ENCODE measurements at regions not wholly inside any gene's neighbourhood (a gene's known extent, or its start where the extent isn't known, plus 50 kb on each side); places are given as distances from the start of the nearest gene placed in this dataset.
"Not testable (repeated sequence)": the region's sequence is repeated elsewhere in the genome, so short reads cannot be mapped to it uniquely, and the experiment has no call there.

- Histone ChIP-seq H3K36me3 (ENCODE audit: control insufficient read depth, insufficient read depth, low read length) (no peaks in the 10 kb centered on the region), H3K27me3 (ENCODE audit: control insufficient read depth, insufficient read depth, low read length) (no peaks in the 10 kb centered on the region), H3K27ac (ENCODE audit: low read length) (no peak overlapping the region), H3K4me3 (ENCODE audit: low read length) (no peak overlapping the region), H3K9me3 (ENCODE audit: control insufficient read depth, low read depth, low read length) (no peaks in the 10 kb centered on the region), H3K4me1 (ENCODE audit: control insufficient read depth, insufficient read depth, low read length) (no peaks in the 10 kb centered on the region)
- WGBS (ENCODE audit: insufficient coverage, low lambda C conversion rate), result 88% methylated on average over 2 of the region's 3 CpGs
- DNase-seq, result peak; percentile 15 to 24
Measured at GRCh38 chr7:91784469-91784868, 96.0 kb downstream of the MTERF1 start.

- no CpG with 5 or more reads among the region's 2 CpGs for WGBS (ENCODE audit: insufficient coverage, low lambda C conversion rate)
- no peak overlapping the region for H3K4me3 ChIP-seq (ENCODE audit: low read length)
- no peak overlapping the region for H3K27ac ChIP-seq (ENCODE audit: low read length)
- no peaks in the 10 kb centered on the region for H3K4me1 ChIP-seq (ENCODE audit: control insufficient read depth, insufficient read depth, low read length)
- no peak for DNase-seq
- H3K27me3 ChIP-seq (ENCODE audit: control insufficient read depth, insufficient read depth, low read length), result no peaks in the 10 kb centered on the region
- H3K9me3 ChIP-seq (ENCODE audit: control insufficient read depth, low read depth, low read length), result peaks cover 3% of the 10 kb centered on the region
- no peaks in the 10 kb centered on the region for H3K36me3 ChIP-seq (ENCODE audit: control insufficient read depth, insufficient read depth, low read length)
Measured at GRCh38 chr7:91787931-91788330, 92.6 kb downstream of the MTERF1 start.

GRCh38 chr7:91789086-91789485 is 91.4 kb downstream of the MTERF1 start:
- Histone ChIP-seq H3K9me3 (ENCODE audit: control insufficient read depth, low read depth, low read length) (peaks cover 3% of the 10 kb centered on the region), H3K27me3 (ENCODE audit: control insufficient read depth, insufficient read depth, low read length) (no peaks in the 10 kb centered on the region), H3K4me1 (ENCODE audit: control insufficient read depth, insufficient read depth, low read length) (no peaks in the 10 kb centered on the region), H3K27ac (ENCODE audit: low read length) (no peak overlapping the region), H3K36me3 (ENCODE audit: control insufficient read depth, insufficient read depth, low read length) (no peaks in the 10 kb centered on the region), H3K4me3 (ENCODE audit: low read length) (no peak overlapping the region)
- no peak for DNase-seq
- WGBS (ENCODE audit: insufficient coverage, low lambda C conversion rate), result 100% methylated on average over 1 of the region's 2 CpGs

- no peaks in the 10 kb centered on the region for H3K4me1 ChIP-seq (ENCODE audit: control insufficient read depth, insufficient read depth, low read length)
- no peaks in the 10 kb centered on the region for H3K36me3 ChIP-seq (ENCODE audit: control insufficient read depth, insufficient read depth, low read length)
- peaks cover 3% of the 10 kb centered on the region for H3K9me3 ChIP-seq (ENCODE audit: control insufficient read depth, low read depth, low read length)
- H3K4me3 ChIP-seq (ENCODE audit: low read length), result no peak overlapping the region
- no peaks in the 10 kb centered on the region for H3K27me3 ChIP-seq (ENCODE audit: control insufficient read depth, insufficient read depth, low read length)
- 38% methylated on average over 1 of the region's 1 CpG for WGBS (ENCODE audit: insufficient coverage, low lambda C conversion rate)
- DNase-seq, result no peak
- no peak overlapping the region for H3K27ac ChIP-seq (ENCODE audit: low read length)
Measured at GRCh38 chr7:91789558-91789957, 90.9 kb downstream of the MTERF1 start.

GRCh38 chr7:91790646-91791045 is 89.9 kb downstream of the MTERF1 start:
- not testable (repeated sequence) for H3K27me3 ChIP-seq (ENCODE audit: control insufficient read depth, insufficient read depth, low read length); H3K4me1 ChIP-seq (ENCODE audit: control insufficient read depth, insufficient read depth, low read length); H3K27ac ChIP-seq (ENCODE audit: low read length); H3K4me3 ChIP-seq (ENCODE audit: low read length); DNase-seq; H3K9me3 ChIP-seq (ENCODE audit: control insufficient read depth, low read depth, low read length); H3K36me3 ChIP-seq (ENCODE audit: control insufficient read depth, insufficient read depth, low read length)
- WGBS (ENCODE audit: insufficient coverage, low lambda C conversion rate), result no CpG with 5 or more reads among the region's 10 CpGs

- no peaks in the 10 kb centered on the region for H3K36me3 ChIP-seq (ENCODE audit: control insufficient read depth, insufficient read depth, low read length)
- H3K9me3 ChIP-seq (ENCODE audit: control insufficient read depth, low read depth, low read length), result no peaks in the 10 kb centered on the region
- no peaks in the 10 kb centered on the region for H3K4me1 ChIP-seq (ENCODE audit: control insufficient read depth, insufficient read depth, low read length)
- H3K4me3 ChIP-seq (ENCODE audit: low read length), result no peak overlapping the region
- DNase-seq, result no peak
- H3K27me3 ChIP-seq (ENCODE audit: control insufficient read depth, insufficient read depth, low read length), result no peaks in the 10 kb centered on the region
- WGBS (ENCODE audit: insufficient coverage, low lambda C conversion rate), result 85% methylated on average over 3 of the region's 3 CpGs
- no peak overlapping the region for H3K27ac ChIP-seq (ENCODE audit: low read length)
Measured at GRCh38 chr7:91796122-91796521, 84.4 kb downstream of the MTERF1 start.

- no peak for DNase-seq
- Histone ChIP-seq H3K27me3 (ENCODE audit: control insufficient read depth, insufficient read depth, low read length) (no peaks in the 10 kb centered on the region), H3K27ac (ENCODE audit: low read length) (no peak overlapping the region), H3K36me3 (ENCODE audit: control insufficient read depth, insufficient read depth, low read length) (no peaks in the 10 kb centered on the region), H3K4me1 (ENCODE audit: control insufficient read depth, insufficient read depth, low read length) (no peaks in the 10 kb centered on the region), H3K4me3 (ENCODE audit: low read length) (no peak overlapping the region), H3K9me3 (ENCODE audit: control insufficient read depth, low read depth, low read length) (no peaks in the 10 kb centered on the region)
- WGBS (ENCODE audit: insufficient coverage, low lambda C conversion rate), result 92% methylated on average over 2 of the region's 3 CpGs
Measured at GRCh38 chr7:91798425-91798824, 82.1 kb downstream of the MTERF1 start.

GRCh38 chr7:91800389-91800788 is 80.1 kb downstream of the MTERF1 start:
- H3K9me3 ChIP-seq (ENCODE audit: control insufficient read depth, low read depth, low read length), result no peaks in the 10 kb centered on the region
- no CpG with 5 or more reads among the region's 9 CpGs for WGBS (ENCODE audit: insufficient coverage, low lambda C conversion rate)
- H3K27me3 ChIP-seq (ENCODE audit: control insufficient read depth, insufficient read depth, low read length), result no peaks in the 10 kb centered on the region
- DNase-seq, result no peak
- H3K27ac ChIP-seq (ENCODE audit: low read length), result no peak overlapping the region
- H3K36me3 ChIP-seq (ENCODE audit: control insufficient read depth, insufficient read depth, low read length), result no peaks in the 10 kb centered on the region
- H3K4me3 ChIP-seq (ENCODE audit: low read length), result no peak overlapping the region
- no peaks in the 10 kb centered on the region for H3K4me1 ChIP-seq (ENCODE audit: control insufficient read depth, insufficient read depth, low read length)

- DNase-seq, result no peak
- Histone ChIP-seq H3K36me3 (ENCODE audit: control insufficient read depth, insufficient read depth, low read length) (no peaks in the 10 kb centered on the region), H3K4me3 (ENCODE audit: low read length) (no peak overlapping the region), H3K27me3 (ENCODE audit: control insufficient read depth, insufficient read depth, low read length) (no peaks in the 10 kb centered on the region), H3K27ac (ENCODE audit: low read length) (no peak overlapping the region), H3K9me3 (ENCODE audit: control insufficient read depth, low read depth, low read length) (no peaks in the 10 kb centered on the region), H3K4me1 (ENCODE audit: control insufficient read depth, insufficient read depth, low read length) (no peaks in the 10 kb centered on the region)
- WGBS (ENCODE audit: insufficient coverage, low lambda C conversion rate), result no CpG with 5 or more reads among the region's 5 CpGs
Measured at GRCh38 chr7:91801331-91801983, 79.0 kb downstream of the MTERF1 start.

GRCh38 chr7:91811236-91811635 is 69.3 kb downstream of the MTERF1 start:
- H3K36me3 ChIP-seq (ENCODE audit: control insufficient read depth, insufficient read depth, low read length), result no peaks in the 10 kb centered on the region
- no peaks in the 10 kb centered on the region for H3K27me3 ChIP-seq (ENCODE audit: control insufficient read depth, insufficient read depth, low read length)
- no peaks in the 10 kb centered on the region for H3K9me3 ChIP-seq (ENCODE audit: control insufficient read depth, low read depth, low read length)
- 79% methylated on average over 2 of the region's 3 CpGs for WGBS (ENCODE audit: insufficient coverage, low lambda C conversion rate)
- DNase-seq, result no peak
- H3K4me1 ChIP-seq (ENCODE audit: control insufficient read depth, insufficient read depth, low read length), result no peaks in the 10 kb centered on the region
- H3K4me3 ChIP-seq (ENCODE audit: low read length), result no peak overlapping the region
- H3K27ac ChIP-seq (ENCODE audit: low read length), result no peak overlapping the region

- Histone ChIP-seq H3K36me3 (ENCODE audit: control insufficient read depth, insufficient read depth, low read length) (no peaks in the 10 kb centered on the region), H3K4me3 (ENCODE audit: low read length) (no peak overlapping the region), H3K9me3 (ENCODE audit: control insufficient read depth, low read depth, low read length) (no peaks in the 10 kb centered on the region), H3K27ac (ENCODE audit: low read length) (no peak overlapping the region), H3K27me3 (ENCODE audit: control insufficient read depth, insufficient read depth, low read length) (no peaks in the 10 kb centered on the region), H3K4me1 (ENCODE audit: control insufficient read depth, insufficient read depth, low read length) (no peaks in the 10 kb centered on the region)
- no peak for DNase-seq
- no CpG with 5 or more reads among the region's 2 CpGs for whole genome bisulfite sequencing (ENCODE audit: insufficient coverage, low lambda C conversion rate)
Measured at GRCh38 chr7:91811641-91812040, 68.9 kb downstream of the MTERF1 start.
